ENCODE measurements at regions not wholly inside any gene's neighbourhood (a gene's known extent, or its start where the extent isn't known, plus 50 kb on each side); places are given as distances from the start of the nearest gene placed in this dataset.
"Not testable (repeated sequence)": the region's sequence is repeated elsewhere in the genome, so short reads cannot be mapped to it uniquely, and the experiment has no call there.

GRCh38 chr5:12870872-12871539 is 966.8 kb upstream of the CTNND2 start:
- H3K27ac ChIP-seq (ENCODE audit: low read depth in 1 of 2, low read length in 1 of 2) = no peak overlapping the region
- no peak for ATAC-seq (ENCODE audit: insufficient read depth, low FRiP score)
- WGBS, 2 donors = 79 to 80% methylated on average over 1 of the region's 1 CpG

GRCh38 chr5:12865529-12865928 is 961.3 kb upstream of the CTNND2 start:
- TF ChIP-seq, protein P1, sequence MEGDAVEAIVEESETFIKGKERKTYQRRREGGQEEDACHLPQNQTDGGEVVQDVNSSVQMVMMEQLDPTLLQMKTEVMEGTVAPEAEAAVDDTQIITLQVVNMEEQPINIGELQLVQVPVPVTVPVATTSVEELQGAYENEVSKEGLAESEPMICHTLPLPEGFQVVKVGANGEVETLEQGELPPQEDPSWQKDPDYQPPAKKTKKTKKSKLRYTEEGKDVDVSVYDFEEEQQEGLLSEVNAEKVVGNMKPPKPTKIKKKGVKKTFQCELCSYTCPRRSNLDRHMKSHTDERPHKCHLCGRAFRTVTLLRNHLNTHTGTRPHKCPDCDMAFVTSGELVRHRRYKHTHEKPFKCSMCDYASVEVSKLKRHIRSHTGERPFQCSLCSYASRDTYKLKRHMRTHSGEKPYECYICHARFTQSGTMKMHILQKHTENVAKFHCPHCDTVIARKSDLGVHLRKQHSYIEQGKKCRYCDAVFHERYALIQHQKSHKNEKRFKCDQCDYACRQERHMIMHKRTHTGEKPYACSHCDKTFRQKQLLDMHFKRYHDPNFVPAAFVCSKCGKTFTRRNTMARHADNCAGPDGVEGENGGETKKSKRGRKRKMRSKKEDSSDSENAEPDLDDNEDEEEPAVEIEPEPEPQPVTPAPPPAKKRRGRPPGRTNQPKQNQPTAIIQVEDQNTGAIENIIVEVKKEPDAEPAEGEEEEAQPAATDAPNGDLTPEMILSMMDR (IDR thresholded peaks at IDR 0.05; ENCODE audit: control extremely low read depth, extremely low read depth) = no peak

More at GRCh38 chr5:12870872-12871539, 966.8 kb upstream of the CTNND2 start:
- Histone ChIP-seq H3K9ac (ENCODE audit: insufficient read depth in 1 of 2, low read length in 2 of 2) (no peak overlapping the region), H3K27me3 (ENCODE audit: control insufficient read depth in 3 of 3, insufficient read depth in 3 of 3, low read length in 2 of 3) (no peaks in the 10 kb centered on the region), H3K9me3 (ENCODE audit: control insufficient read depth in 4 of 4, insufficient read depth in 3 of 4, low read length in 3 of 4) (no peaks in the 10 kb centered on the region), H3K4me3 (no peak overlapping the region), H3K4me1 (ENCODE audit: control insufficient read depth in 5 of 5, insufficient read depth in 5 of 5, low read length in 5 of 5) (no peaks in the 10 kb centered on the region), H3K36me3 (ENCODE audit: control insufficient read depth in 4 of 4, insufficient read depth in 4 of 4, low read length in 4 of 4) (no peaks in the 10 kb centered on the region)
- no peak for DNase-seq
- TF ChIP-seq, protein P1 (IDR thresholded peaks at IDR 0.05; ENCODE audit: control extremely low read depth, extremely low read depth) = no peak

GRCh38 chr5:12861886-12862654 is 957.8 kb upstream of the CTNND2 start:
- 62 to 63% methylated on average over 7 of the region's 7 CpGs for WGBS, 2 donors
- Histone ChIP-seq H3K9ac (ENCODE audit: insufficient read depth in 1 of 2, low read length in 2 of 2) (no peak overlapping the region), H3K4me3 (no peak overlapping the region), H3K27ac (ENCODE audit: low read depth in 1 of 2, low read length in 1 of 2) (no peak overlapping the region), H3K4me1 (ENCODE audit: control insufficient read depth in 5 of 5, insufficient read depth in 5 of 5, low read length in 5 of 5) (no peaks in the 10 kb centered on the region), H3K36me3 (ENCODE audit: control insufficient read depth in 4 of 4, insufficient read depth in 4 of 4, low read length in 4 of 4) (no peaks in the 10 kb centered on the region), H3K9me3 (ENCODE audit: control insufficient read depth in 4 of 4, insufficient read depth in 3 of 4, low read length in 3 of 4) (peaks cover 0 to 3% (median 0%) of the 10 kb centered on the region in 4 donors), H3K27me3 (ENCODE audit: control insufficient read depth in 3 of 3, insufficient read depth in 3 of 3, low read length in 2 of 3) (no peaks in the 10 kb centered on the region)
- DNase-seq (no peak), ATAC-seq (ENCODE audit: insufficient read depth, low FRiP score) (no peak)
- TF ChIP-seq, protein P1 (IDR thresholded peaks at IDR 0.05; ENCODE audit: control extremely low read depth, extremely low read depth) = no peak

More at GRCh38 chr5:12865529-12865928, 961.3 kb upstream of the CTNND2 start:
- Histone ChIP-seq H3K9me3 (ENCODE audit: control insufficient read depth in 4 of 4, insufficient read depth in 3 of 4, low read length in 3 of 4) (no peaks in the 10 kb centered on the region), H3K4me1 (ENCODE audit: control insufficient read depth in 5 of 5, insufficient read depth in 5 of 5, low read length in 5 of 5) (no peaks in the 10 kb centered on the region), H3K27me3 (ENCODE audit: control insufficient read depth in 3 of 3, insufficient read depth in 3 of 3, low read length in 2 of 3) (no peaks in the 10 kb centered on the region), H3K9ac (ENCODE audit: insufficient read depth in 1 of 2, low read length in 2 of 2) (no peak overlapping the region), H3K36me3 (ENCODE audit: control insufficient read depth in 4 of 4, insufficient read depth in 4 of 4, low read length in 4 of 4) (no peaks in the 10 kb centered on the region), H3K4me3 (no peak overlapping the region), H3K27ac (ENCODE audit: low read depth in 1 of 2, low read length in 1 of 2) (no peak overlapping the region)
- no peak for ATAC-seq (ENCODE audit: insufficient read depth, low FRiP score)
- no peak for DNase-seq

DNA sequence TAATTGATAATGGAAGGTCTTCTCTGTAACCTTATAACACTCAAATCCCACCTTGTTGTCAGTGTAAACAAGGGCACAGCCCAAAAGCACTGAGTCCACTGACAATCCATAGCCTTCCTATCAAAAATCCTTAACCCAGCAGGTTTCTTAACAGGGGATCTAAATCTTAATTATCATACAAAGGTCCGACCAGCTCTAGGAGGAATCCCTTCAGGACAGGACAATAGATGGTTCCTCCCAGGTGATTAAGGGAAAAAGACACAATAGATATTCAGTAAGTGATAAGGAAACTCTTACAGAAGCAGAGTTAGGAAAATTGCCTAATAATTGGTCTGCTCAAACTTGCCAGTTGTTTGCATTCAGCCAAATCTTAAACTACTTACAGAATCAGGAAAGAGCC is 951.9 kb upstream of the CTNND2 start:
- H3K27ac ChIP-seq (ENCODE audit: low read depth in 1 of 2, low read length in 1 of 2); H3K9me3 ChIP-seq (ENCODE audit: control insufficient read depth in 4 of 4, insufficient read depth in 3 of 4, low read length in 3 of 4); H3K9ac ChIP-seq (ENCODE audit: insufficient read depth in 1 of 2, low read length in 2 of 2); H3K4me3 ChIP-seq; DNase-seq; H3K4me1 ChIP-seq (ENCODE audit: control insufficient read depth in 5 of 5, insufficient read depth in 5 of 5, low read length in 5 of 5); H3K36me3 ChIP-seq (ENCODE audit: control insufficient read depth in 4 of 4, insufficient read depth in 4 of 4, low read length in 4 of 4); ATAC-seq (ENCODE audit: insufficient read depth, low FRiP score); H3K27me3 ChIP-seq (ENCODE audit: control insufficient read depth in 3 of 3, insufficient read depth in 3 of 3, low read length in 2 of 3): not testable (repeated sequence)
- 45 to 73% methylated on average over 1 of the region's 1 CpG for WGBS, 2 donors

Measured in lung (tissue), 11 donors.